Stimulated activated CD4-positive, alpha-beta T cell treated with anti-CD3 and anti-CD28 coated beads, Interleukin-15, amount 100 ng/mL, for 48 hours (primary cell): ENCODE measurements at regions not wholly inside any gene's neighbourhood (a gene's known extent, or its start where the extent isn't known, plus 50 kb on each side); places are given as distances from the start of the nearest gene placed in this dataset.
A peak's percentile ranks its signal among the peaks of the same experiment; 100 is the strongest.

Source experiments
- DNase-seq, 2 donors: peaks; one replicate each; pipeline ENCODE4 v3.0.0-alpha.2; 2020; ENCODE audit warnings: low read depth in 2 of 2

- DNase-seq = no peak
These were observed 97.2 kb downstream of the TRIM36 start for GRCh38 chr5:115072266-115073064.

DNA sequence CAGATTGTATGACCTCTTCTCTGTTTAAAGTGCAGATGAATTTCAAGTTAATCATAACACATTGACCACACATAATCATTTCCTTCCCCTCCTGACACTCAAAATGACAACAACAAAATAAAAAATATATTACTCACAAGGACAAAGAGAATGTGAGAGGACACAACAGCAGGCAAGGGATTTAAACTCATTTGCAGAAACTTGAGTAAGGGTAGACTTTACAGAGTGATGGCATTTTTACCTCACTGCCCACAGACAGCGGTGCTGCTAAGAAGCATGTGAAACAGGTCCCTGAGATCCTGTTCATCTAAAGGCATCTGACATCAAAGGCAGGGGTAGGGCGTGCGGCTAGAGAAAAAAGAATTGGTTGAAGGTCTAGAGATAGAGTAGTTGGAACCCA is 99.0 kb downstream of the TRIM36 start:
- no peak for DNase-seq

- no peak for DNase-seq
These were observed 100.4 kb downstream of the TRIM36 start for GRCh38 chr5:115069087-115069968.

DNA sequence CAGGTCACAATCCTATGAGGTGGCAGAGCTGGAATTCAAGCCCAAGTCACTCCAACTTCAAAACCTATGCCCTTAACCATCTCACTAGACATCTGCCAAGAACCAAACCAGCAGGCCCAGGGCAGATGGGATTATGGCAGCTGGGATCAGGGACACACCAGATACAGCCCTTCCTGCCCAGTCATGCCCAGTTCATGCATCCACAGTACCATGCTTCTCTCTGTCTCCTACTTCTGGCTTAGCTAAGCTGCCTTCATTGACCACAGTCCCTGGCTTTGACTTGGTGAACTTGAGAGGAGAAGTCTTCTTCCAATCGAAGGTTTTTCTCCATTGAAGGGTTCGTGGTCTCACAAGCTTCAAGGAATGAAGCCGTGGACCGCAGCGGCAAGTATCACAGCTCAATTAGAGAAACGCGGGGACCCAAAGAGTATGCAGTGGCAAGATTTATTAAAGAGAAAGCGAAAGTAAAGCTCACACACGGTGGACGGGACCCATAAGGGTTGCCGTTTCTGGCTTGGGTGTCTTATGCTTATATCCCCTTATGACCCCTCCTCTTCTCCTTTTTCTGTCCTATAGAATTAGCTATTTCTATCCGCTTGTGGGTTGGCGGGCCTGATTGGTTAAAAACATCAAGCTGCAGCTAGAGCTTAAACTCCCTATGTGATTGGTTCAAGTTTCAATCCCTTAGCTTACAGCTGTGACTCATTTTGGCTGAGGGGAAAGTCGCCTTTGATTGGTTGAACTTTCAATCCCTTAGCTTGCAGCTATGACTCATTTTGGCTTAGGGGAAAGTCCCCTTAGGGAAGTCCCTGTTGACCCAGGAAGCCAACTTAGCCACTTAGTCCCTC is 101.2 kb downstream of the TRIM36 start:
- peak; percentile 8 to 18 for DNase-seq

GRCh38 chr5:115064380-115064779 is 105.3 kb downstream of the TRIM36 start:
- no peak for DNase-seq

- no peak for DNase-seq
These were observed 115.2 kb downstream of the TRIM36 start for GRCh38 chr5:115054387-115054951.

DNA sequence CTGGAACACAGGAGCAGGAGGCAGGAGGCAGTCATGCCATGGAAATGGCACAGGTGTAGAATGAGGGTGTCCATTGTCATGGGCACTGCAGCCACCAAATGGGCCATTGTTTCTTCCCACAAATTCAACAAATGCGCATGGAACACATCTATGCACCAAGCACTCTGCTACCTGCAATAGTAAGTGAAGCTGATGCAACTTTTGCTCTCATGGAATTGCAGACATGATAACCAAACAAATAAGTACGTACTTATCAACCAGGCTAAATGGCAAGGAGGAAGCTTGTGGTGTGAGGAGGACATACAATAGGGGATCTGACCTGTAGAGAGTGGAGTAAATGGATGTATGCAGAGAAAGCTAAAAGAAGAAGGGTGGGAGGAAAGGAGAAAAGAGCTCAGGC is 116.8 kb downstream of the TRIM36 start:
- DNase-seq = no peak

DNA sequence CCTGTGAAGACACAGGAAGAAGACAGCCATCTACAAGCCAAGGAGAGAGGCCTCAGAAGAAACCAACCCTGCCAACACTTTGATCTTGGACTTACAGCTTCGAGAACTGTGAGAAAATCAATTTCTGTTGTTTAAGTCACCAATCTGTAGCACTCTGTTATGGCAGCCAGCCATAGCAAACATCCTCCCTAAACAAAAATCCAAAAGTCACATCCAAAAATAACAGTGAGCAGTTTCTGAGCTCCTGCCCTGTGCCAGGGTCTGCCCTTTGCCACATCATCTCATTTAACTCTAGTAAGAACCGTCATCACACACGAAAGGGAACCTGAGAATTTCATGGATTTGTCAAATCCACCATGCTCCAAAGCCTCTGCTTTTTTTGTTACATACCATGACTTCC is 118.8 kb downstream of the TRIM36 start:
- no peak for DNase-seq

GRCh38 chr5:115033861-115034260 is 135.8 kb downstream of the TRIM36 start:
- DNase-seq = no peak

DNA sequence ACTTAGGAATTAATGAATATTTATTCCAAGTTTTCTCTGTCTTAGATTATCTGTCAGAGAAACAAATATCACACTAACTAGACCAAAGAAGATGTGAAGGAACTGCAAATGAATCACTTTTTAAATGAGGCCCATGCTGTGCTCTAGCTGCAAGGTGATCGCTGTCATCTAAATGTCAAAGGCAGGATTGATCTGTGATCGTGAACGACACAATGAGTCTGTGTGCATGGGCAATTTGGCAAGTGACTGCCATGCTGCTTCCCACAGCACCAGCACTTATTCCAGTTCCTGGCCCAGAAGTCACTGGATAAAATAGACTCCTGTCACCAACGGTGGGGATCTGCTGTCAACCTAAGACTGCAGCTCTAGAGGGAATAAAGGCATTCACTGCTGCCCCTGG is 141.2 kb downstream of the TRIM36 start:
- DNase-seq = no peak

GRCh38 chr5:115024922-115025321 is 144.8 kb downstream of the TRIM36 start:
- no peak for DNase-seq

- DNase-seq = no peak
These were observed 147.4 kb downstream of the TRIM36 start for GRCh38 chr5:115022303-115022702.

DNA sequence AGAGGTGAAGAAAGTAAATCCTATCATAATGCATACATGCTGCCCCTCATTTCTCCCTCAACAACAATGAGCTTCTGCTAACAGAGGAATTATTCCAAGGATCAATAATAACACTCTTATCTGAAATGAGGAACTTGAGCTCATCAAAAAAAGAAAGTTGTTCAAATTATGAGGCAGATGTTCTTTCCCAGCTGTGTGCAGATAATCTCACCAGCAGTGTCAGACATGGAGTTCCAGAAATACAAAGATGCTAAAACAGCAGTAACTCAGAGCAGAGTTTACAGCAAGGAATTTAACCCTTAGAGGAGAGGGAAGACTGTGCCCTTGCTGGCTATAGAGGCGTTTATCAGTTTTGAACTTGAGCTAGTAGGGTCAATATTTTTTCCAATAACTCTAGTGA is 153.1 kb downstream of the TRIM36 start:
- DNase-seq = no peak

- DNase-seq = no peak
These were observed 170.5 kb downstream of the TRIM36 start for GRCh38 chr5:114999176-114999575.

DNA sequence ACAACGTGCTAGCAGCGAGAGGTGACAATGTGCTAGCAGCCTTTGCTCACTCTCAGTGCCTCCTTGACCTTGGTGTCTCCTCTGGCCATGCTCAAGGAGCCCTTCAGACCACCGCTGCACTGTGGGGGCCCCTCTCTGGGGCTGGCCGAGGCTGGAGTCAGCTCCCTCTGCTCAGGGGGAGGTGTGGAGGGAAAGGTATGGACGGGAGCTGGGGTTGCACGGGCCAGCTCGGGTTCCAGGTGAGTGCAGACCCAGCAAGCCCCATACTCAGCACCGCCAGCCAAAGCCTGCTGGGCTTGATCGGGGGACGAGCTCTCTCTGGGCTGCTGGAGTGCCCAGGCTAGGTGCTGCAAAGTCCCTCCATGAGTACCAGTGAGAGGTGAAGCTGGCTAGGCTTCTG is 180.2 kb downstream of the TRIM36 start:
- DNase-seq = no peak

DNA sequence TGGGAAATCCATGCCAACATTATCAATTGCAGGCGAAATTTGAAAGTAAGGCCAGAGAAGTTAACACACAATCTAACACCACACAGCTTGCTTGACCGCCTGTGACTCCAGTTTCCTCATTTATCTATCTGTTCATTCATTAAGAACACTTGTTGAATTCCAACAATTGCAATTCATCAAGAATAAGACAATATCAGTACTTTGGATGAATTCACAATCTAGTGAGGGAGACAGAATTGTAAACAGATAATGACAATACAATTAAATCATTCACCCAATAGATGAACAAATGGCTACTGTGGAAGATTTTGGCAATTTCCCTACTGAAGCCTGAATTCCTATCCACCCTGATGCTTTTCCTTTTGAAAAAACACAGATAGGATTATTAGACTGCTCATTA is 181.6 kb downstream of the TRIM36 start:
- no peak for DNase-seq

GRCh38 chr5:114984796-114985195 is 184.9 kb downstream of the TRIM36 start:
- no peak for DNase-seq

GRCh38 chr5:114981111-114981510 is 188.6 kb downstream of the TRIM36 start:
- no peak for DNase-seq

DNA sequence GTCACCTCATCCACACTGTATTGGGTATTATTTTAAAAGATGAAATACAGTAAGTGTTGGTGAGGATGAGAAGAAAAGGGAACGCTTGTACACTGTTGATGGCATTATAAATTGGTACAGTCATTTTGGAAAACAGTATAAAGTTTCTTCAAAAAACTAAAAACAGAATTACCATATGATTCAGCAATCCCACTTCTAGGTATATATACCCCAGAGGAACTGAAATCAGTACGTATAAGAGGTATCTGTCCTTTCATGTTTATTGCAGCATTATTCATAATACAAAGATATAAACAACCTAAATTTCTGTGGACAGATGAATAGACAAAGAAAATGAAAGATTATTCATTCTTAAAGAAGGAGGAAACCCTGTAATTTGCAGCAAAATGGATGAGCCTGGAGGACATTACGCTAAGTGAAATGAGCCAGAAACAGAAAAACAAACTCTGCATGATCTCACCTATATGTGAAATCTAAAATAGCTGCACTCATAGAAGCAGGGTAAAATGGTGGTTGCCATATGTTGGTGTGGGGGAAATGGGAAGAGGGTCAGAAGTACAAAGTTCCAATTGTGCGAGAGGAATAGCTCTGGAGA is 191.6 kb downstream of the TRIM36 start:
- no peak for DNase-seq

- no peak for DNase-seq
These were observed 200.2 kb downstream of the TRIM36 start for GRCh38 chr5:114969482-114969881.

GRCh38 chr5:114957384-114957783 is 212.3 kb downstream of the TRIM36 start:
- no peak for DNase-seq
